ENCODE measurements at regions not wholly inside any gene's neighbourhood (a gene's known extent, or its start where the extent isn't known, plus 50 kb on each side); places are given as distances from the start of the nearest gene placed in this dataset.

GRCh38 chr11:91187314-91187713 is 964.5 kb upstream of the CHORDC1 start:
- peaks cover 6% of the 10 kb centered on the region for H3K9me3 Mint-ChIP-seq
- no peaks in the 10 kb centered on the region for H3K4me1 Mint-ChIP-seq
- TF ChIP-seq, protein P1, sequence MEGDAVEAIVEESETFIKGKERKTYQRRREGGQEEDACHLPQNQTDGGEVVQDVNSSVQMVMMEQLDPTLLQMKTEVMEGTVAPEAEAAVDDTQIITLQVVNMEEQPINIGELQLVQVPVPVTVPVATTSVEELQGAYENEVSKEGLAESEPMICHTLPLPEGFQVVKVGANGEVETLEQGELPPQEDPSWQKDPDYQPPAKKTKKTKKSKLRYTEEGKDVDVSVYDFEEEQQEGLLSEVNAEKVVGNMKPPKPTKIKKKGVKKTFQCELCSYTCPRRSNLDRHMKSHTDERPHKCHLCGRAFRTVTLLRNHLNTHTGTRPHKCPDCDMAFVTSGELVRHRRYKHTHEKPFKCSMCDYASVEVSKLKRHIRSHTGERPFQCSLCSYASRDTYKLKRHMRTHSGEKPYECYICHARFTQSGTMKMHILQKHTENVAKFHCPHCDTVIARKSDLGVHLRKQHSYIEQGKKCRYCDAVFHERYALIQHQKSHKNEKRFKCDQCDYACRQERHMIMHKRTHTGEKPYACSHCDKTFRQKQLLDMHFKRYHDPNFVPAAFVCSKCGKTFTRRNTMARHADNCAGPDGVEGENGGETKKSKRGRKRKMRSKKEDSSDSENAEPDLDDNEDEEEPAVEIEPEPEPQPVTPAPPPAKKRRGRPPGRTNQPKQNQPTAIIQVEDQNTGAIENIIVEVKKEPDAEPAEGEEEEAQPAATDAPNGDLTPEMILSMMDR (IDR thresholded peaks at IDR 0.05; ENCODE audit: unreplicated experiment in 3 of 3) = no peak
- no peaks in the 10 kb centered on the region for H3K36me3 Mint-ChIP-seq (ENCODE audit: low read depth)
- H3K27me3 Mint-ChIP-seq (ENCODE audit: low read depth) = no peaks in the 10 kb centered on the region
- no peak overlapping the region for H3K27ac Mint-ChIP-seq
- H3K4me3 Mint-ChIP-seq = no peak overlapping the region

DNA sequence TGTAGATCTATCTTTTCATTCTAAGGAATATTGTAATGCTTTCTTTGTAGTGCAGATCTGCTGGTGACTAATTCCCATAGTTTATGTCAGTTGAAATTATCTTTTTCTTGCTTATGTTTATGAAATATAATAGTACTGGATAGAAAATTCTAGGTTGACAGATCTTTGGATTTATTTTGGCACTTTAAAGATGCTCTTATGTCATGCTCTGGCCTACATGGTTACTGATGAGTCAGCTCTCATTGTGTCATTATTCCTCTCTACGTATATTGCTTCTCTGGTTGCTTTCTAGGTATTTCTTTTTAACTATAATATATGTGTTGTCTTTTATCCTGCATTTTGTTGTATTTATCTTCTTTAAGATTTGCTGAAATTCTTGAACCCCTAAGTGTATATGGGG is 955.5 kb upstream of the CHORDC1 start:
- TF ChIP-seq, protein P1 (IDR thresholded peaks at IDR 0.05; ENCODE audit: unreplicated experiment in 3 of 3) = no peak

DNA sequence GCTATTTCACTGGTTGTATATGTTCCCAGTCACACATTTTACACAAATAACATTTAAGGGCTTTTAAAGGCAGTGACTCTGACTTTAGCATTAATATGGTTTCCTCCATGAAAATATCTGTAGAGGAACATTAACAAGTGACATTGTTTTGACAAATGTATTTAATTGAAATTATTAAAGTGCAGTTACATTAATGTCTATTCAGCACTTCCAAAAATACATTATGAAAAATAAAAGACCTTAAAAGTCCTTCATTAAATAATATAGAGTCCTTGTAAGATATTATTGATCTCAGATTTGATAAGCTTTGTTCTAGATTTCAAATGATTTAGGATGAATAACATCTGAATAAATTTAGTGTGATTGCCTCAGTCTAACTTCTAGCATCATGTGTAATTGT is 951.9 kb upstream of the CHORDC1 start:
- TF ChIP-seq, protein P1 (IDR thresholded peaks at IDR 0.05; ENCODE audit: unreplicated experiment in 3 of 3) = no peak
- Mint-ChIP-seq H3K9me3 (peaks cover 10% of the 10 kb centered on the region), H3K4me3 (no peak overlapping the region), H3K4me1 (no peaks in the 10 kb centered on the region), H3K36me3 (ENCODE audit: low read depth) (no peaks in the 10 kb centered on the region), H3K27me3 (ENCODE audit: low read depth) (no peaks in the 10 kb centered on the region), H3K27ac (no peak overlapping the region)

More for the DNA sequence above, 955.5 kb upstream of the CHORDC1 start:
- H3K4me1 Mint-ChIP-seq = no peaks in the 10 kb centered on the region
- H3K27ac Mint-ChIP-seq = no peak overlapping the region
- H3K4me3 Mint-ChIP-seq = no peak overlapping the region
- H3K27me3 Mint-ChIP-seq (ENCODE audit: low read depth) = no peaks in the 10 kb centered on the region
- H3K36me3 Mint-ChIP-seq (ENCODE audit: low read depth) = no peaks in the 10 kb centered on the region
- peaks cover 21% of the 10 kb centered on the region for H3K9me3 Mint-ChIP-seq

GRCh38 chr11:91174193-91174592 is 951.3 kb upstream of the CHORDC1 start:
- Mint-ChIP-seq H3K4me3 (no peak overlapping the region), H3K27me3 (ENCODE audit: low read depth) (no peaks in the 10 kb centered on the region), H3K27ac (no peak overlapping the region), H3K36me3 (ENCODE audit: low read depth) (no peaks in the 10 kb centered on the region), H3K9me3 (peaks cover 10% of the 10 kb centered on the region), H3K4me1 (no peaks in the 10 kb centered on the region)
- TF ChIP-seq, protein P1 (IDR thresholded peaks at IDR 0.05; ENCODE audit: unreplicated experiment in 3 of 3) = no peak

- Mint-ChIP-seq H3K9me3 (peaks cover 10% of the 10 kb centered on the region), H3K4me3 (no peak overlapping the region), H3K27me3 (ENCODE audit: low read depth) (no peaks in the 10 kb centered on the region), H3K27ac (no peak overlapping the region), H3K36me3 (ENCODE audit: low read depth) (no peaks in the 10 kb centered on the region), H3K4me1 (no peaks in the 10 kb centered on the region)
- TF ChIP-seq, protein P1 (IDR thresholded peaks at IDR 0.05; ENCODE audit: unreplicated experiment in 3 of 3) = no peak
Observed at GRCh38 chr11:91173701-91174100, 950.9 kb upstream of the CHORDC1 start.

DNA sequence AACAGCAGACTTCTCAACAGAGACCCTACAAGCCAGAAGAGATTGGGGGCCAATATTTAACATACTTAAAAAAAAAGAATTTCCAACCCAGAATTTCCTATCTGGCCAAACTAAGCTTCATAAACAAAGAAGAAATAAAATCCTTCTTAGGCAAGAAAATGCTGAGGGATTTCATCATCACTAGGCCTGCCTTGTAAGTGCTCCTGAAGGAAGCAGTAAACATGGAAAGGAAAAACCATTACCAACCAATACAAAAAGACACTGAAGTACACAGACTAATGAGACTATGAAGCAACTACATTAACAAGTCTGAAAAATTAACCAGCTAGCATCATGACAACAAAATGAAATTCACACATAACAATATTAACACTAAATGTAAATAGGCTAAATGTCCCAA is 947.9 kb upstream of the CHORDC1 start:
- Mint-ChIP-seq H3K4me1 (no peaks in the 10 kb centered on the region), H3K36me3 (ENCODE audit: low read depth) (no peaks in the 10 kb centered on the region), H3K27me3 (ENCODE audit: low read depth) (no peaks in the 10 kb centered on the region)

More for the DNA sequence above, 947.9 kb upstream of the CHORDC1 start:
- Mint-ChIP-seq H3K4me3 (no peak overlapping the region), H3K27ac (no peak overlapping the region), H3K9me3 (peaks cover 8% of the 10 kb centered on the region)
- TF ChIP-seq, protein P1 (IDR thresholded peaks at IDR 0.05; ENCODE audit: unreplicated experiment in 3 of 3) = no peak

Data from nephron (organoid).